ENCODE measurements at regions not wholly inside any gene's neighbourhood (a gene's known extent, or its start where the extent isn't known, plus 50 kb on each side); places are given as distances from the start of the nearest gene placed in this dataset.

- Histone ChIP-seq H3K36me3 (no peaks in the 10 kb centered on the region), H3K4me3 (no peak overlapping the region), H3K27ac (no peak overlapping the region), H3K27me3 (no peaks in the 10 kb centered on the region), H3K9me3 (no peaks in the 10 kb centered on the region), H3K4me1 (no peaks in the 10 kb centered on the region)
- intact Hi-C loops (cut with DNase I; ENCODE audit: low total_unique reads): no loop called here
- WGBS, 2 donors (ENCODE audit: low coverage in 1 of 2): 72 to 79% methylated on average over 4 of the region's 4 CpGs
- DNase-seq: no peak
- no peak for TF ChIP-seq EP300 (IDR thresholded peaks at IDR 0.05; ENCODE audit: low read depth)
- no peak for TF ChIP-seq CTCF (IDR thresholded peaks at IDR 0.05)
- TF ChIP-seq POLR2A (IDR thresholded peaks at IDR 0.05): no peak
- no peak for TF ChIP-seq POLR2AphosphoS5 (IDR thresholded peaks at IDR 0.05)
- in situ Hi-C loops (cut with MboI; ENCODE audit: low pct_ligation_motif_present in 1 of 4, low pct_unique_long_range_greater_than_20kb in 1 of 4, low sequenced_read_pairs in 3 of 4): no loop called here
These were observed 397.6 kb upstream of the KLHL1 start for GRCh38 chr13:70505809-70506208.

GRCh38 chr13:70502944-70503343 lies 394.7 kb upstream of the KLHL1 start:
- Histone ChIP-seq H3K27ac (no peak overlapping the region), H3K9me3 (no peaks in the 10 kb centered on the region), H3K36me3 (no peaks in the 10 kb centered on the region), H3K27me3 (no peaks in the 10 kb centered on the region), H3K4me3 (no peak overlapping the region), H3K4me1 (no peaks in the 10 kb centered on the region)
- DNase-seq: no peak
- 70% methylated on average over 1 of the region's 1 CpG; no CpG with 5 or more reads in 1 of the 2 donors for WGBS, 2 donors (ENCODE audit: low coverage in 1 of 2)
- TF ChIP-seq POLR2AphosphoS5 (IDR thresholded peaks at IDR 0.05) (no peak), POLR2A (IDR thresholded peaks at IDR 0.05) (no peak), CTCF (IDR thresholded peaks at IDR 0.05) (no peak), EP300 (IDR thresholded peaks at IDR 0.05; ENCODE audit: low read depth) (no peak)
- intact Hi-C loops (cut with DNase I; ENCODE audit: low total_unique reads) (no loop called here), in situ Hi-C loops (cut with MboI; ENCODE audit: low pct_ligation_motif_present in 1 of 4, low pct_unique_long_range_greater_than_20kb in 1 of 4, low sequenced_read_pairs in 3 of 4) (no loop called here)

GRCh38 chr13:70490320-70490935 lies 382.2 kb upstream of the KLHL1 start:
- H3K4me3 ChIP-seq: no peak overlapping the region
- no peaks in the 10 kb centered on the region for H3K4me1 ChIP-seq
- no peaks in the 10 kb centered on the region for H3K36me3 ChIP-seq
- no peak overlapping the region for H3K27ac ChIP-seq
- WGBS, 2 donors (ENCODE audit: low coverage in 1 of 2): 86 to 89% methylated on average over 1 to 2 of the region's 2 CpGs
- TF ChIP-seq POLR2AphosphoS5 (IDR thresholded peaks at IDR 0.05) (no peak), POLR2A (IDR thresholded peaks at IDR 0.05) (no peak), CTCF (IDR thresholded peaks at IDR 0.05) (no peak), EP300 (IDR thresholded peaks at IDR 0.05; ENCODE audit: low read depth) (no peak)
- in situ Hi-C loops (cut with MboI; ENCODE audit: low pct_ligation_motif_present in 1 of 4, low pct_unique_long_range_greater_than_20kb in 1 of 4, low sequenced_read_pairs in 3 of 4) (no loop called here), intact Hi-C loops (cut with DNase I; ENCODE audit: low total_unique reads) (no loop called here)
- no peak for DNase-seq
- H3K9me3 ChIP-seq: peaks cover 0 to 4% of the 10 kb centered on the region in 2 donors
- H3K27me3 ChIP-seq: no peaks in the 10 kb centered on the region

GRCh38 chr13:70484931-70485330 lies 376.7 kb upstream of the KLHL1 start:
- Histone ChIP-seq H3K9me3 (no peaks in the 10 kb centered on the region), H3K27ac (no peak overlapping the region), H3K4me1 (no peaks in the 10 kb centered on the region), H3K27me3 (no peaks in the 10 kb centered on the region), H3K36me3 (no peaks in the 10 kb centered on the region), H3K4me3 (no peak overlapping the region)
- no peak for TF ChIP-seq EP300 (IDR thresholded peaks at IDR 0.05; ENCODE audit: low read depth)
- TF ChIP-seq CTCF (IDR thresholded peaks at IDR 0.05): no peak
- TF ChIP-seq POLR2A (IDR thresholded peaks at IDR 0.05): no peak
- no peak for TF ChIP-seq POLR2AphosphoS5 (IDR thresholded peaks at IDR 0.05)
- 83 to 89% methylated on average over 4 to 7 of the region's 7 CpGs for WGBS, 2 donors (ENCODE audit: low coverage in 1 of 2)
- intact Hi-C loops (cut with DNase I; ENCODE audit: low total_unique reads): no loop called here
- in situ Hi-C loops (cut with MboI; ENCODE audit: low pct_ligation_motif_present in 1 of 4, low pct_unique_long_range_greater_than_20kb in 1 of 4, low sequenced_read_pairs in 3 of 4): no loop called here
- no peak for DNase-seq
